GM13976 (cell line): ENCODE measurements at regions not wholly inside any gene's neighbourhood (a gene's known extent, or its start where the extent isn't known, plus 50 kb on each side); places are given as distances from the start of the nearest gene placed in this dataset.
"Not testable (repeated sequence)": the region's sequence is repeated elsewhere in the genome, so short reads cannot be mapped to it uniquely, and the experiment has no call there.

ENCODE experiments used
- DNase-seq: peaks from one replicate; pipeline ENCODE4 v3.0.0; 2012; ENCODE audit warnings: low spot score
- in situ Hi-C: fragments of 300-500 bp; cut with MboI; formaldehyde crosslinking; loops from one replicate; pipeline ENCODE4 v1.12.0; 2022; ENCODE audit warnings: low sequenced_read_pairs, mixed read lengths, inconsistent platforms; ENCODE audit not compliant: unreplicated experiment
- TF ChIP-seq, protein P1 (sequence below): IDR thresholded peaks from 2 replicates; pipeline ENCODE4 v1.5.1; 2012; ENCODE audit warnings: borderline replicate concordance, mild to moderate bottlenecking; ENCODE audit not compliant: insufficient read depth; ENCODE audit errors: extremely low read depth, missing control alignments, control extremely low read depth

DNA sequence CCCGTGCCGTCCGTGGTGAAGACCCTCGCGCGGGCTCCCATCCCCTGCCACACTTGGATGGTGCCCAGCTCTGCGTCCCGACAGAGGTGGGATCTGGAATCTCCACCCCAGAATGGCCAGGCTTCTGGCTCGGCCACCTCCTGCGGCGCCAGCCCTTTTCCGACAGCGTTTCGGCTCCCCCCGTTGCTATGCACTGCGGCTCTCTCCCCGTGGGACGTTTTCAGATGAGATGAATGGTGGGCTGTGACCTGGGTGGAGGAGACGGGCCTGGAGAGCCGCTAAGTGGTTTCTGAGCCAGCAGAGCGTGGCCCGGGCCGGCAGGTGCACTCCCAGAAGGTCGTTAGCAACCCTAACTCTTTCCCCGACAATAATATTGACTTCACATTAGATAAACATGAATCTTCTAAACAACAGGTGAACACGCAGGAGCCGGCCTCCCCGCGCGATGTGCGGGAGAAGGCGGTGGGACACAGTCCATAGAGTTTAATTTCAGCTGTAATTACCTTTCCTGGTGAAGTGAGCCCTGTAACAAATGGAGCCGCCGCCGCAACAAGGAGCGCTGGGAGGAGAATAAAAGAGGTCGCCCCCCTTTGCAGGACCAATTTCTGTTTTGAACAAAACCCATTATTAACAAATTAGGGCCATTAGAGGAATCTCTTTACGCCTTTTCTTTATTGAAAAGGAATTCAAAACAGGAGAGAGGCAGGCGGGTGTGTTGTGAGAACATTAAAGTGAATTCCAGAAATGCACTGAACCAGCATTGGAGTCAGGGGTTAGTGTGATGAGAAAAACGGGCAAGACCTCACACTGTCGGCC is 294.3 kb upstream of the PFKP start:
- no peak for DNase-seq
- TF ChIP-seq, protein P1, sequence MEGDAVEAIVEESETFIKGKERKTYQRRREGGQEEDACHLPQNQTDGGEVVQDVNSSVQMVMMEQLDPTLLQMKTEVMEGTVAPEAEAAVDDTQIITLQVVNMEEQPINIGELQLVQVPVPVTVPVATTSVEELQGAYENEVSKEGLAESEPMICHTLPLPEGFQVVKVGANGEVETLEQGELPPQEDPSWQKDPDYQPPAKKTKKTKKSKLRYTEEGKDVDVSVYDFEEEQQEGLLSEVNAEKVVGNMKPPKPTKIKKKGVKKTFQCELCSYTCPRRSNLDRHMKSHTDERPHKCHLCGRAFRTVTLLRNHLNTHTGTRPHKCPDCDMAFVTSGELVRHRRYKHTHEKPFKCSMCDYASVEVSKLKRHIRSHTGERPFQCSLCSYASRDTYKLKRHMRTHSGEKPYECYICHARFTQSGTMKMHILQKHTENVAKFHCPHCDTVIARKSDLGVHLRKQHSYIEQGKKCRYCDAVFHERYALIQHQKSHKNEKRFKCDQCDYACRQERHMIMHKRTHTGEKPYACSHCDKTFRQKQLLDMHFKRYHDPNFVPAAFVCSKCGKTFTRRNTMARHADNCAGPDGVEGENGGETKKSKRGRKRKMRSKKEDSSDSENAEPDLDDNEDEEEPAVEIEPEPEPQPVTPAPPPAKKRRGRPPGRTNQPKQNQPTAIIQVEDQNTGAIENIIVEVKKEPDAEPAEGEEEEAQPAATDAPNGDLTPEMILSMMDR = no peak
- in situ Hi-C loops = no loop called here

DNA sequence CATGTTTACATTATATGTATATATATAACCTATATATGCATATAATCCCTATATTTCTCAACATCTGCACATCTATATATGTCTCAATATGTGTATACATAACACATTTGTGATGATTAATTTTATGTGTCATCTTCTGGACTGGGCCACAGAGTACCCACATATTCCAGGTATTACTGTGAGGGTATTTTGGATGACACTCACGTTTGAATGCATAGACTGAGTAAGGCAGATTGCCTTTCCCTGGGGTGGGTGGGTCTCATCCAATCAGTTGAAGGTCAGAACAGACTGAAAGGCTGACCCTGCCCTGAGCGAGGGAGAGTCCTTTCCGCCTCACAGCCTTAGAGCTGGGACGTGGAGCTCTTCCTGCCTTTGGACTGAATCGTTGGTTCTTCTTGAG is 295.2 kb upstream of the PFKP start:
- TF ChIP-seq, protein P1 = no peak
- in situ Hi-C loops = no loop called here
- DNase-seq = no peak

DNA sequence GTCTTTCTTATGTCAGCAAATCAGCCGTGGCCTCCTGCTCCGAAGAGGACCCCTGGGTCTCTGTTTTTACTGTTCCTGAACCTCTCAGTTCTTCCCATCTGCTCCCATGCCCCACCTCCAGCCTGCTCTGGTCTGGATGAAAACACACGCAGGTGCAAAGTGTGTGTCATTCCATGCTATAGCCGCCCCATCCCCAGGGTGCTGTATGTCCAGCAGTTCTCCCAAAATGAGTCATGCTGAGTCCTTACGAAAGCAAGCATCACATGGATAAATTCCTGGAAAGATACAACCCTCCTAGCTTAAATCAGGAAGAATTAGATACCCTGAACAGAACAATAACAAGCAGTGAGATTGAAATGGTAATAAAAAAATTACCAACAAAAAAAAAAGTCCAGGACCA is 300.1 kb upstream of the PFKP start:
- in situ Hi-C loops, DNase-seq: not testable (repeated sequence)

DNA sequence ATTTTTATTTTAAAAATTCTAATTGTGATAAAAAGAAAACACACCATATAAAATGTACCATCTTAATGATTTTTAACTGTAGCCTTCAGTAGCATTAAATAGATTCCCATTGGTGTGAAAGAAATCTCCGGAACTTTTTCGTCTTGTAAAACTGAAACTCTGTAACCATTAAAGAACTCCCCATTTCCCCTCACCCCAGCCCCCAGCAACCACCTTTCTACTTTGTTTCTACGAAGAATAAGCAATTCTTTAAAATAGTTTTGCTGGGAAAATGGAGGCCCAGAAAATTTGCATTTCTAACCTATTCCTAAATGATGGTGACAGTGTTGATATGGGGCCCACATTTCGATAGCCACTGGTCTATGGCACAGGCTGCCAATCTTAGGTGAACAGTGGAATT is 305.4 kb upstream of the PFKP start:
- TF ChIP-seq, protein P1 = no peak
- no peak for DNase-seq
- in situ Hi-C loops = no loop called here

DNA sequence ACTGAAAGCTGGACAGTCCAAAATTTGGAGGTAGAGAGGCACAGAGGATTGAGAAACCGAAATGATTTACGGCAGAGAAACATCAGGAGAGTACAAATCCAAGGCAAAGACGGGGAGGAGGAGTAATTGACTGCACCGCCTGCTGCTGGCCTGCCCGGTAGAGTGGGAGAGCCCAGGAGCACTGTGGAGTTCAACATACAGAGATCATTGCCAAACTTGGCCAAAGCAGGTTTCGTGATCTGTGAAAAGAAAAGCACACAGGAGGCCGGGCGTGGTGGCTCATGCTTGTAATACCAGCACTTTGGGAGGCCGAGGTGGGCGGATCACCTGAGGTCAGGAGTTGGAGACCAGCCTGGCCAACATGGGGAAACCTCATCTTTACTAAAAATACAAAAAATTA is 306.0 kb upstream of the PFKP start:
- in situ Hi-C loops = no loop called here

GRCh38 chr10:2760736-2761135 is 306.6 kb upstream of the PFKP start:
- TF ChIP-seq, protein P1 = no peak
- no peak for DNase-seq
- in situ Hi-C loops = no loop called here

More for the DNA sequence above, 306.0 kb upstream of the PFKP start:
- no peak for DNase-seq
- TF ChIP-seq, protein P1 = no peak

GRCh38 chr10:2759233-2759632 is 308.1 kb upstream of the PFKP start:
- DNase-seq = no peak
- TF ChIP-seq, protein P1 = no peak
- in situ Hi-C loops = no loop called here
